ENCODE measurements at regions not wholly inside any gene's neighbourhood (a gene's known extent, or its start where the extent isn't known, plus 50 kb on each side); places are given as distances from the start of the nearest gene placed in this dataset.
A peak's percentile ranks its signal among the peaks of the same experiment; 100 is the strongest.

DNA sequence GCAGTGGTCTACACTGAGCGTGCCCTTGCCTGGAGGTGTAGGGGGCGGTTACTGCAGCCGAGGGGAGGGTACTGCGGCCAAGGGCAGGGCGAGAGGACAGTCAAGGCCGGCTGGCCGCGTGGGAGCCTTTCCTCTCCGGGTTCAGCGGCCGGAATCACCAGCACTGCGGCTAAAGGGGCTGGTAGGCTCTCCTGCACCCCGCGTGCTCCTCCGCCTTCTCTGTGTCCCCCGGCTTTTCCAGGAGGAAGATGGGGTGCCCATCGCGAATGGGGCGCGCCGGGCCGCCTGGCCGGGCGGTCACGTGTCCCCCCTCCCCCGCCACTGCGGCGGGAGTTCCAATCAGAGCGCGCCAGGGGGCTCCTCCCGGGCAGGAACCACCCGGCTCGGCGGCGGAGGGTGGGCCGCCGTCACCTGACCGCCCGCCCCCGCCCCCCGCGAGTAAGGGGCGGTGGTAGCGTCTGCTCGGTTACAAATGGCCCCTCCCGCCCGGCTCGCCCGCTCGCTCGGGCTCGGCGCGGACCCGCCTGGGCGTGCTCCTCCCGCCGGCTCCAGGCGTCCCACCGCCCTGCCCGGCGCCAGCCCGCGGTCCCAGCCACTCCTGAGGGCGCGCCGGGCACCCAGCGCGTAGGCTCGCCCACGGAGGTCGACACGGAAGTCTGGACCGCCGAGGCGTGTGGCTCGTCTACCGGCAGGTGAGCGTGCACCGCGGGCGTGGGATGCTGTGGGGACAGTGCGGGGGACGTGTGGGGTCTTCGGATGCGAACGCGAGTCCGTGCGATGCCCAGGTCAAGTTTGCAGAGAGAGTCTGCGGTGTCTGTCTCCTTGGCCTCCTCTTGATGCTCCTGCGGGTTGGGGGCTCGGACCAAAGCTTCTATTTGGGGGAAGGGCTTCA, 242.6 kb upstream of the TOPAZ1 start:
- BruUV-seq (replicated peaks), result no TSS peak
- Histone ChIP-seq H3K56ac (ENCODE audit: extremely low read depth, insufficient read depth, low read length) (no peak overlapping the region), H3K14ac (replicated peaks; ENCODE audit: low read depth, low read length) (no peak overlapping the region), H2BK15ac (ENCODE audit: low read depth, low read length) (no peak overlapping the region), H3K4me2 (ENCODE audit: low read depth, low read length) (peak overlapping the region; percentile 57; the same call in 1 of the 2 replicates), H3K9me3 (ENCODE audit: control insufficient read depth, insufficient read depth, low read length) (peaks cover 8% of the 10 kb centered on the region; the same call in 1 of the 2 replicates), H3K9me1 (ENCODE audit: insufficient read depth, low read length) (no peaks in the 10 kb centered on the region), H3K4ac (ENCODE audit: low read depth, low read length) (no peak overlapping the region), H3K23ac (ENCODE audit: low read depth, low read length) (no peak overlapping the region), H3K4me1 (ENCODE audit: control insufficient read depth, insufficient read depth, low read length) (no peaks in the 10 kb centered on the region; the same call in 1 of the 2 replicates), H3K18ac (ENCODE audit: low read depth, low read length) (no peak overlapping the region), H2BK120ac (ENCODE audit: low read depth, low read length) (no peak overlapping the region), H3K79me1 (ENCODE audit: low read depth in 1 of 2, low read length in 2 of 2) (no peaks in the 10 kb centered on the region), H4K5ac (ENCODE audit: low read depth, low read length) (no peak overlapping the region), H2BK5ac (ENCODE audit: low read depth, low read length, poor library complexity, severe bottlenecking) (no peak overlapping the region), H2AK5ac (ENCODE audit: low read depth, low read length) (no peak overlapping the region), H2BK20ac (ENCODE audit: low read depth, low read length) (no peak overlapping the region), H4K91ac (ENCODE audit: insufficient read depth, low read depth, low read length) (no peak overlapping the region), H2AK9ac (replicated peaks; ENCODE audit: low read depth, low read length, poor library complexity) (no peak overlapping the region), H3K36me3 (ENCODE audit: control insufficient read depth, insufficient read depth, low read length) (no peaks in the 10 kb centered on the region), H2AFZ (replicated peaks; ENCODE audit: low read length, poor library complexity) (peak overlapping the region; percentile 57), H4K8ac (ENCODE audit: low read depth in 2 of 2, low read length in 2 of 2) (no peak overlapping the region), H3K9ac (ENCODE audit: low read depth, low read length) (no peak overlapping the region), H3K27me3 (ENCODE audit: control insufficient read depth, insufficient read depth, low read length) (peaks cover 69% of the 10 kb centered on the region), H3K27ac (ENCODE audit: insufficient read depth, low read length) (no peak overlapping the region), H4K20me1 (ENCODE audit: insufficient read depth, low read length) (no peaks in the 10 kb centered on the region), H3K4me3 (ENCODE audit: insufficient read depth, low read depth, low read length) (peak overlapping the region; percentile 27; the same call in 1 of the 2 replicates)
- dilution Hi-C loops (cut with HindIII; ENCODE audit: low sequenced_read_pairs, unreplicated experiment), result no loop called here
- DNase-seq (no peak), ATAC-seq (ENCODE audit: low read depth) (peak; percentile 30)
- ChIA-PET POLR2A (ENCODE audit: unreplicated experiment) (no interaction called here), CTCF (no interaction called here)
- in situ Hi-C loops (cut with MboI; ENCODE audit: low sequenced_read_pairs), result no loop called here
- 4% methylated on average over 31 of the region's 93 CpGs; no CpG with 5 or more reads in 1 of the 2 experiments for WGBS, 2 experiments (ENCODE audit: extremely low coverage in 2 of 2, insufficient read length in 1 of 2)
- TF ChIP-seq MXI1 (IDR thresholded peaks at IDR 0.05; ENCODE audit: borderline replicate concordance, low read depth, low read length) (no peak), NFE2L2 (IDR thresholded peaks at IDR 0.05; ENCODE audit: low read depth, low read length) (no peak), MAFK (IDR thresholded peaks at IDR 0.05; ENCODE audit: low read depth, low read length) (no peak), MAZ (IDR thresholded peaks at IDR 0.05; ENCODE audit: borderline replicate concordance, low read depth, low read length) (peak; percentile 29; the same call in 1 of the 2 replicates)
- TF ChIP-seq, protein P1, sequence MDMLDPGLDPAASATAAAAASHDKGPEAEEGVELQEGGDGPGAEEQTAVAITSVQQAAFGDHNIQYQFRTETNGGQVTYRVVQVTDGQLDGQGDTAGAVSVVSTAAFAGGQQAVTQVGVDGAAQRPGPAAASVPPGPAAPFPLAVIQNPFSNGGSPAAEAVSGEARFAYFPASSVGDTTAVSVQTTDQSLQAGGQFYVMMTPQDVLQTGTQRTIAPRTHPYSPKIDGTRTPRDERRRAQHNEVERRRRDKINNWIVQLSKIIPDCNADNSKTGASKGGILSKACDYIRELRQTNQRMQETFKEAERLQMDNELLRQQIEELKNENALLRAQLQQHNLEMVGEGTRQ (IDR thresholded peaks at IDR 0.05; ENCODE audit: low read depth, low read length), result peak; percentile 44
- intact Hi-C loops (cut with micrococcal nuclease), result loop anchor here (10.0 kb wide), 1 partner anchor 454 kb away; no protein-coding TSS in a partner anchor

Measured in IMR-90 (cell line).